Activated naive CD4-positive, alpha-beta T cell treated with anti-CD3 and anti-CD28 coated beads for 36 hours (primary cell): ENCODE measurements at regions not wholly inside any gene's neighbourhood (a gene's known extent, or its start where the extent isn't known, plus 50 kb on each side); places are given as distances from the start of the nearest gene placed in this dataset.

Experiments
- CTCF ChIA-PET: fragments of 350-600 bp; sonication (Branson Sonifier 250); formaldehyde crosslinking; loops from one replicate; lab custom pipeline; 2021; ENCODE audit warnings: antibody characterized with exemption; lab: Charles Lee
- DNase-seq: peaks from one replicate; pipeline ENCODE4 v3.0.0-alpha.2; 2020
- H3K27ac Mint-ChIP-seq: one replicate; pipeline ENCODE4 v1.8.0; 2021; ENCODE audit warnings: mild to moderate bottlenecking, mixed read lengths
- H3K27me3 Mint-ChIP-seq: one replicate; pipeline ENCODE4 v1.8.0; 2021; ENCODE audit warnings: low read depth, mixed read lengths
- H3K36me3 Mint-ChIP-seq: one replicate; pipeline ENCODE4 v1.8.0; 2021; ENCODE audit warnings: low read depth, mixed read lengths
- H3K4me1 Mint-ChIP-seq: one replicate; pipeline ENCODE4 v1.8.0; 2021; ENCODE audit warnings: low read depth, mixed read lengths
- H3K4me3 Mint-ChIP-seq: one replicate; pipeline ENCODE4 v1.8.0; 2021; ENCODE audit warnings: mild to moderate bottlenecking, moderate library complexity, mixed read lengths
- H3K9me3 Mint-ChIP-seq: one replicate; pipeline ENCODE4 v1.8.0; 2021; ENCODE audit warnings: mixed read lengths
- intact Hi-C: fragments of 100-400 bp; cut with micrococcal nuclease; formaldehyde crosslinking; loops from one replicate; pipeline ENCODE4 v1.15.1; 2023

- H3K36me3 Mint-ChIP-seq = no peaks in the 10 kb centered on the region
- no peaks in the 10 kb centered on the region for H3K4me1 Mint-ChIP-seq
- peaks cover 6% of the 10 kb centered on the region for H3K27me3 Mint-ChIP-seq
- H3K27ac Mint-ChIP-seq = no peak overlapping the region
- intact Hi-C loops = no loop called here
- DNase-seq = no peak
- no peaks in the 10 kb centered on the region for H3K9me3 Mint-ChIP-seq
- no peak overlapping the region for H3K4me3 Mint-ChIP-seq
- CTCF ChIA-PET = no interaction called here
Measured at GRCh38 chr6:122297010-122297409, 102.4 kb upstream of the HSF2 start.

DNA sequence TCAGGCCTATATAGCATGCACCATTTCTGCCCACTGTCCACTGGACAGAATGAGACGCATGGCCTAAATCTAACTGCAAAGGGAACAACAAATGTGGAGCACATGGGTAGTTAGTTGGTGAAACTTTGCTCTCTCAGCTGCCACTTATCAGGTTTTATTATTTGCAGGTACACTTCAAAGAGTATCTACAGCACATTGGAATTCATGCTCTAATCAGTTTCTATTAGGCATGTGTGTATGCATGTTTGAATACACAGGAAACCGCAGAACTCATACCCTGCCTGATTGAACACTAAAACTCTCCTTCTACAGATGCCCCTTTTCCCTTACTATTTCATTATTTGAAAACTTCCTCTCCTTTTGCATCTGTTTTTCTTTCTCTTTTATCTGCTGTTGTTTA is 97.4 kb upstream of the HSF2 start:
- Mint-ChIP-seq H3K27ac (no peak overlapping the region), H3K36me3 (no peaks in the 10 kb centered on the region), H3K4me1 (no peaks in the 10 kb centered on the region), H3K9me3 (peaks cover 4% of the 10 kb centered on the region), H3K27me3 (peaks cover 6% of the 10 kb centered on the region), H3K4me3 (no peak overlapping the region)
- DNase-seq = no peak
- intact Hi-C loops = no loop called here
- CTCF ChIA-PET = no interaction called here

GRCh38 chr6:122307577-122307976 is 91.9 kb upstream of the HSF2 start:
- H3K4me3 Mint-ChIP-seq = no peak overlapping the region
- H3K9me3 Mint-ChIP-seq = peaks cover 14% of the 10 kb centered on the region
- intact Hi-C loops = no loop called here
- H3K4me1 Mint-ChIP-seq = no peaks in the 10 kb centered on the region
- H3K27ac Mint-ChIP-seq = no peak overlapping the region
- CTCF ChIA-PET = interaction anchor here (0.6 kb wide), 2 partner anchors 123 to 308 kb away, joined by 3 read pairs; no protein-coding TSS in a partner anchor
- H3K36me3 Mint-ChIP-seq = no peaks in the 10 kb centered on the region
- H3K27me3 Mint-ChIP-seq = peaks cover 11% of the 10 kb centered on the region
- no peak for DNase-seq

DNA sequence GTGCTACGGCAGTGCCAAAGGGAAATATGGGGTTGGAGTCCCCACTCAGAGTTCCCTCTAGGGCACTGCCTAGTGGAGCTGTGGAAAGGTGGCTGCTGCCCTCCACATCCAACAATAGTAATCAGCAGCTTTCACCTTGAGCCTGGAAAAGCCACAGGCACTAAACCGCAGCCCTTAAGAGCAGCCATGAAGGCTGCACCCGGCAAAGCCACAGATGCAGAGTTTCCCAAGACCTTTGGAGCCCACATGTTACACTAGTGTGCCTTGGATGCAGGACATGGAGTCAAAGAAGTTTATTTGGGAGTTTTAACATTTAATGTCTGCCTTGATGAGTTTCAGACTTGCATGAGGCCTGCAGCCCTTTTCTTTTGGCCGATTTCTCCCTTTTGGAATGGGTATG is 91.4 kb upstream of the HSF2 start:
- intact Hi-C loops = no loop called here
- Mint-ChIP-seq H3K27ac (no peak overlapping the region), H3K4me1 (no peaks in the 10 kb centered on the region), H3K36me3 (no peaks in the 10 kb centered on the region), H3K27me3 (peaks cover 15% of the 10 kb centered on the region), H3K9me3 (peaks cover 14% of the 10 kb centered on the region), H3K4me3 (no peak overlapping the region)
- DNase-seq = no peak
- CTCF ChIA-PET = interaction anchor here (0.6 kb wide), 1 partner anchor 123 kb away, joined by 3 read pairs; no protein-coding TSS in a partner anchor

DNA sequence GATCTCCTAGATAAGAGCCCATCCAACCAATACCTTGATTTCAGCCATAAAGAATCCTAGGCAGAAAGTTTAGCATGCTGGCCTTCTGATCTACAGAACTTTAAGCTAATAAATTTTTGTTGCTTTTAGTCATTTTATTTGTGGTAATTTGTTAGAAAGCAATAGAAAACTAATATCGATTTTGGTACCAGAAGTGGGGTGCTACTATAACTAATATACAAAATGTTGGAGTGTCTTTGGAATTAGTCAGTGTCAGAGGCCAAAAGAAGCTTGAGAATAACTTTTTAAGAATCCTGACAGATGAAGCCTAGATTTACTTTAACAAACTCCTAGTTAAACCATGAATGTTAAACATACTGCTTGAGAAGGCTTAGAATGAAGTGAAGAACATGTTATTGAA is 83.6 kb upstream of the HSF2 start:
- peaks cover 6% of the 10 kb centered on the region for H3K27me3 Mint-ChIP-seq
- peaks cover 8% of the 10 kb centered on the region for H3K9me3 Mint-ChIP-seq
- CTCF ChIA-PET = no interaction called here
- no peak overlapping the region for H3K4me3 Mint-ChIP-seq
- H3K4me1 Mint-ChIP-seq = no peaks in the 10 kb centered on the region
- H3K36me3 Mint-ChIP-seq = no peaks in the 10 kb centered on the region
- intact Hi-C loops = no loop called here
- DNase-seq = no peak
- H3K27ac Mint-ChIP-seq = no peak overlapping the region

GRCh38 chr6:122322824-122323223 is 76.6 kb upstream of the HSF2 start:
- Mint-ChIP-seq H3K27me3 (no peaks in the 10 kb centered on the region), H3K4me1 (peaks cover 19% of the 10 kb centered on the region), H3K9me3 (no peaks in the 10 kb centered on the region), H3K27ac (peak overlapping the region; percentile 11), H3K4me3 (peak overlapping the region; percentile 78), H3K36me3 (no peaks in the 10 kb centered on the region)
- intact Hi-C loops = loop anchor here (1.0 kb wide), 1 partner anchor 886 kb away; no protein-coding TSS in a partner anchor
- CTCF ChIA-PET = no interaction called here
- DNase-seq = no peak

DNA sequence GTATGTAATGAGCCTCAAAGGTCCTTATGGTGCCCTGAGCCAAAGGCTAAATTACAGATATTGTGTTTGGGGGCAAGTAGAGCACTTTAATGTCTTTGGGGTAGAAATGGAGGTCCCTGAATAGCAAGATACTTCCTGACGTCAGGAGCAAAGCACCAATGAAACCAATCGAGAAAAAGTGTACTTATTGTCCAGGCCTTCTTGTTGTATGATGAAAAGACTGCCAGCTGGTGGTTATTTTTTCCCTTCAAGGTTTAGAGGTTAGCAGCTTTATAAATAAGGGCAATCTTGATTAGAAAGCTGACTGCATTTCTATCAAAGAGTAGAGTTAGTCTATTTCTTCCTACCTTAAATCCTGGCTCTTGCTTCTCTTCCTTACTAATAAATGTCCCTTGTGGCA is 76.1 kb upstream of the HSF2 start:
- H3K36me3 Mint-ChIP-seq = no peaks in the 10 kb centered on the region
- H3K4me1 Mint-ChIP-seq = peaks cover 19% of the 10 kb centered on the region
- H3K27ac Mint-ChIP-seq = peak overlapping the region; percentile 11
- no peaks in the 10 kb centered on the region for H3K9me3 Mint-ChIP-seq
- no peak for DNase-seq
- CTCF ChIA-PET = interaction anchor here (0.9 kb wide), 1 partner anchor 29 kb away, joined by 3 read pairs; no protein-coding TSS in a partner anchor
- intact Hi-C loops = loop anchor here (1.0 kb wide), 1 partner anchor 886 kb away; no protein-coding TSS in a partner anchor
- no peaks in the 10 kb centered on the region for H3K27me3 Mint-ChIP-seq
- peak overlapping the region; percentile 78 for H3K4me3 Mint-ChIP-seq

- no peak overlapping the region for H3K27ac Mint-ChIP-seq
- CTCF ChIA-PET = no interaction called here
- H3K36me3 Mint-ChIP-seq = no peaks in the 10 kb centered on the region
- DNase-seq = no peak
- H3K4me3 Mint-ChIP-seq = no peak overlapping the region
- intact Hi-C loops = no loop called here
- peaks cover 3% of the 10 kb centered on the region for H3K27me3 Mint-ChIP-seq
- H3K4me1 Mint-ChIP-seq = no peaks in the 10 kb centered on the region
- no peaks in the 10 kb centered on the region for H3K9me3 Mint-ChIP-seq
Measured at GRCh38 chr6:122330315-122330714, 69.1 kb upstream of the HSF2 start.

DNA sequence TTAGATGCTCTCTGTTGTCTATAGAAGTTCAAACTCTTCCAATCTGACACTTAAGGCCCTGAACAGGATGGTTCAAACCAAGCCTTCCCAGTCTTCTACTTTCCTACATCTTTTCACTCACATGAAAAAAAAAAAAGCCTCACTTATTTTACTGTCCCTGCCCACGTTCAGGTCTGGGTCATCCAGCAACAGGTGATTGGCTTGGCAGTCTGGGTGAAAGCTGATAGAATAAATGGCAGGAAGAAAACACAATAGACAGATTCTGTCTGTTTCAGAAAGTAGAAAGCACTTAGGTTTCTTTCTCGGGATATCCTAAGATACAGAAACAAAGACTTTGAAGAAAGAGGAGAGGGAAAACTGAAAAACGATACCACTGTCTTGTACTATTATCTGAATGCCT is 61.8 kb upstream of the HSF2 start:
- no peaks in the 10 kb centered on the region for H3K36me3 Mint-ChIP-seq
- intact Hi-C loops = no loop called here
- H3K27ac Mint-ChIP-seq = no peak overlapping the region
- H3K4me1 Mint-ChIP-seq = no peaks in the 10 kb centered on the region
- H3K27me3 Mint-ChIP-seq = peaks cover 9% of the 10 kb centered on the region
- H3K4me3 Mint-ChIP-seq = no peak overlapping the region
- CTCF ChIA-PET = no interaction called here
- no peaks in the 10 kb centered on the region for H3K9me3 Mint-ChIP-seq
- no peak for DNase-seq

DNA sequence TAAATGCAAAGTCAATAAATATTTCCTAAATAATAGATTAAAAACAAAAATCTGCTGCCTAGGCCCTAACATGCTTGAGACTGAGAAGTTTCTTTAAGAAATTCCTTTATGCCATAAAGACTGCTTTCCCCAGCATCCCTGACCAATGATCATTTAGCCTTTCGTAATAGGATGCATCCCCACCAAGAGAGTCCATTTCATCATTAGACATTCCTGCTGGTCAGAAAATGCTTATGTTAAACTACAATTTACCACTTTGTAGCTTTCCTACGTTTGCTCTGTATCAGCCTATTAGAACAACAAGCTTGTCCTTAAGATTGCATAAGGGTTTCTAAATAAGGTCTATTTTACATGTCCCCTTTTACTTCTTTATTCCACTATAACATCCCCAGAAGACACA is 59.8 kb upstream of the HSF2 start:
- Mint-ChIP-seq H3K36me3 (no peaks in the 10 kb centered on the region), H3K4me1 (no peaks in the 10 kb centered on the region), H3K9me3 (no peaks in the 10 kb centered on the region), H3K27me3 (peaks cover 11% of the 10 kb centered on the region), H3K27ac (no peak overlapping the region), H3K4me3 (no peak overlapping the region)
- CTCF ChIA-PET = no interaction called here
- intact Hi-C loops = no loop called here
- DNase-seq = no peak

DNA sequence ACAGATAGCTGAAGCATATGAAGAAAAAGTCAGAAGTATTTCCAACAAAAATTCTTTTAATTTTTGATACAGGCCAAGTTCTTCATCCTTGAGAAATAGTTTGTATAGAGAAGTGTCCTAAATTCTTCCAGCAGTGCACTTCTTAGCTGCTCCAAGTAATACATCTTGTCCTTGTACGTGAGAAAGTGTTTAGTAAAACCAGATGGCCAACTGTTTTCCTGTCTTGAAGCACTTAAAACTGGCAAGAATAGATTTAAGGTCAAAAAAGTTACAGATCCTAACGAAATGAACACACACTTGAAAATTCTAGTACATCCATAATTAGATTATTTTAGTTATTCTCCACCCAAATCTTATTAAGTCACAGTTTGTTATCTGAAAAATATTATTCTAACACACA is 52.2 kb upstream of the HSF2 start:
- intact Hi-C loops = no loop called here
- no peaks in the 10 kb centered on the region for H3K36me3 Mint-ChIP-seq
- H3K4me3 Mint-ChIP-seq = no peak overlapping the region
- H3K9me3 Mint-ChIP-seq = no peaks in the 10 kb centered on the region
- CTCF ChIA-PET = interaction anchor here (1.0 kb wide), 1 partner anchor 145 kb away, joined by 3 read pairs; no protein-coding TSS in a partner anchor
- H3K27ac Mint-ChIP-seq = no peak overlapping the region
- peaks cover 6% of the 10 kb centered on the region for H3K27me3 Mint-ChIP-seq
- no peak for DNase-seq
- no peaks in the 10 kb centered on the region for H3K4me1 Mint-ChIP-seq

GRCh38 chr6:122347751-122348150 is 51.7 kb upstream of the HSF2 start:
- DNase-seq = no peak
- CTCF ChIA-PET = interaction anchor here (1.0 kb wide), 1 partner anchor 145 kb away, joined by 3 read pairs; no protein-coding TSS in a partner anchor
- Mint-ChIP-seq H3K9me3 (no peaks in the 10 kb centered on the region), H3K4me3 (no peak overlapping the region), H3K27me3 (peaks cover 6% of the 10 kb centered on the region), H3K4me1 (no peaks in the 10 kb centered on the region), H3K36me3 (no peaks in the 10 kb centered on the region), H3K27ac (no peak overlapping the region)
- intact Hi-C loops = no loop called here
